Posterior cingulate gyrus (tissue), 11 donors: ENCODE measurements at regions not wholly inside any gene's neighbourhood (a gene's known extent, or its start where the extent isn't known, plus 50 kb on each side); places are given as distances from the start of the nearest gene placed in this dataset.
"Not testable (repeated sequence)": the region's sequence is repeated elsewhere in the genome, so short reads cannot be mapped to it uniquely, and the experiment has no call there.

Experiments used
- DNase-seq, 10 donors: peaks; one replicate each; pipeline versions ENCODE4 v3.0.0 to v3.0.0-alpha.2; 2020 to 2021; ENCODE audit warnings: mixed read lengths in 3 of 10
- intact Hi-C: fragments of 100-400 bp; cut with DNase I; formaldehyde crosslinking; loops from one replicate; pipeline ENCODE4 v1.15.1; 2023

GRCh38 chr14:90458536-90458935 lies 61.7 kb downstream of the CALM1 start:
- intact Hi-C loops = loop anchor here (5.0 kb wide), 1 partner anchor 104 kb away; no protein-coding TSS in a partner anchor
- no peak for DNase-seq

GRCh38 chr14:90460136-90460535 lies 63.3 kb downstream of the CALM1 start:
- DNase-seq = no peak
- intact Hi-C loops = no loop called here

- DNase-seq = no peak
- intact Hi-C loops = no loop called here
These were observed 64.6 kb downstream of the CALM1 start for GRCh38 chr14:90461425-90461824.

- DNase-seq = no peak
- intact Hi-C loops = no loop called here
These were observed 67.7 kb downstream of the CALM1 start for GRCh38 chr14:90464481-90464880.

GRCh38 chr14:90467501-90467900 lies 70.7 kb downstream of the CALM1 start:
- DNase-seq = no peak
- intact Hi-C loops = no loop called here

- DNase-seq, intact Hi-C loops: not testable (repeated sequence)
These were observed 72.6 kb downstream of the CALM1 start for GRCh38 chr14:90469416-90469815.

- intact Hi-C loops = no loop called here
These were observed 75.8 kb downstream of the CALM1 start for GRCh38 chr14:90472632-90473031.

More at GRCh38 chr14:90472632-90473031, 75.8 kb downstream of the CALM1 start:
- no peak for DNase-seq
